ENCODE measurements at regions not wholly inside any gene's neighbourhood (a gene's known extent, or its start where the extent isn't known, plus 50 kb on each side); places are given as distances from the start of the nearest gene placed in this dataset.

GRCh38 chr18:66141716-66142115, 390.9 kb downstream of the CDH7 start:
- no peak for DNase-seq (ENCODE audit: low read depth, low spot score)
- no peak for TF ChIP-seq CTCF (IDR thresholded peaks at IDR 0.05; ENCODE audit: low read depth, low read length)
- H3K4me3 ChIP-seq (ENCODE audit: low read depth, low read length): no peak overlapping the region
- in situ Hi-C loops (cut with HindIII; ENCODE audit: low sequenced_read_pairs): no loop called here

GRCh38 chr18:66138642-66139041, 387.8 kb downstream of the CDH7 start:
- in situ Hi-C loops (cut with HindIII; ENCODE audit: low sequenced_read_pairs): no loop called here
- DNase-seq (ENCODE audit: low read depth, low spot score): no peak

GRCh38 chr18:66136039-66136438, 385.2 kb downstream of the CDH7 start:
- peak; percentile 19 for DNase-seq (ENCODE audit: low read depth, low spot score)
- in situ Hi-C loops (cut with HindIII; ENCODE audit: low sequenced_read_pairs): no loop called here
- H3K4me3 ChIP-seq (ENCODE audit: low read depth, low read length): no peak overlapping the region
- no peak for TF ChIP-seq CTCF (IDR thresholded peaks at IDR 0.05; ENCODE audit: low read depth, low read length)

More at GRCh38 chr18:66138642-66139041, 387.8 kb downstream of the CDH7 start:
- TF ChIP-seq CTCF (IDR thresholded peaks at IDR 0.05; ENCODE audit: low read depth, low read length): no peak
- no peak overlapping the region for H3K4me3 ChIP-seq (ENCODE audit: low read depth, low read length)

GRCh38 chr18:66129248-66129647, 378.4 kb downstream of the CDH7 start:
- no peak for TF ChIP-seq CTCF (IDR thresholded peaks at IDR 0.05; ENCODE audit: low read depth, low read length)
- in situ Hi-C loops (cut with HindIII; ENCODE audit: low sequenced_read_pairs): no loop called here
- no peak for DNase-seq (ENCODE audit: low read depth, low spot score)
- no peak overlapping the region for H3K4me3 ChIP-seq (ENCODE audit: low read depth, low read length)

GRCh38 chr18:66126266-66126665, 375.5 kb downstream of the CDH7 start:
- in situ Hi-C loops (cut with HindIII; ENCODE audit: low sequenced_read_pairs): no loop called here
- TF ChIP-seq CTCF (IDR thresholded peaks at IDR 0.05; ENCODE audit: low read depth, low read length): no peak
- no peak overlapping the region for H3K4me3 ChIP-seq (ENCODE audit: low read depth, low read length)
- no peak for DNase-seq (ENCODE audit: low read depth, low spot score)

- H3K4me3 ChIP-seq (ENCODE audit: low read depth, low read length): no peak overlapping the region
- in situ Hi-C loops (cut with HindIII; ENCODE audit: low sequenced_read_pairs): no loop called here
- TF ChIP-seq CTCF (IDR thresholded peaks at IDR 0.05; ENCODE audit: low read depth, low read length): no peak
- DNase-seq (ENCODE audit: low read depth, low spot score): no peak
Measured at GRCh38 chr18:66124394-66124793, 373.6 kb downstream of the CDH7 start.

GRCh38 chr18:66119347-66119746, 368.5 kb downstream of the CDH7 start:
- no peak for DNase-seq (ENCODE audit: low read depth, low spot score)
- TF ChIP-seq CTCF (IDR thresholded peaks at IDR 0.05; ENCODE audit: low read depth, low read length): no peak
- no peak overlapping the region for H3K4me3 ChIP-seq (ENCODE audit: low read depth, low read length)
- in situ Hi-C loops (cut with HindIII; ENCODE audit: low sequenced_read_pairs): no loop called here
